ENCODE measurements at regions not wholly inside any gene's neighbourhood (a gene's known extent, or its start where the extent isn't known, plus 50 kb on each side); places are given as distances from the start of the nearest gene placed in this dataset.

- Histone ChIP-seq H3K9me3 (ENCODE audit: control insufficient read depth, low read depth, low read length) (no peaks in the 10 kb centered on the region), H3K36me3 (ENCODE audit: control insufficient read depth in 2 of 2, extremely low read depth in 1 of 2, insufficient read depth in 2 of 2, low read length in 2 of 2) (no peaks in the 10 kb centered on the region), H3K4me3 (ENCODE audit: control insufficient read depth in 2 of 3, extremely low read depth in 1 of 3, insufficient read depth in 2 of 3, low read depth in 1 of 3, low read length in 3 of 3) (no peak overlapping the region), H3K27ac (ENCODE audit: control insufficient read depth, insufficient read depth, low read length) (no peak overlapping the region), H3K4me2 (ENCODE audit: control insufficient read depth, extremely low read depth, insufficient read depth, low read depth, low read length) (no peak overlapping the region), H3K79me2 (ENCODE audit: control insufficient read depth, insufficient read depth, low read length) (no peaks in the 10 kb centered on the region), H3K9me1 (ENCODE audit: control insufficient read depth, extremely low read depth, insufficient read depth, low read length) (no peaks in the 10 kb centered on the region), H2AFZ (ENCODE audit: control insufficient read depth, low read length) (no peak overlapping the region), H4K20me1 (ENCODE audit: control insufficient read depth, extremely low read depth, insufficient read depth, low read length) (no peaks in the 10 kb centered on the region), H3K9ac (ENCODE audit: control insufficient read depth, extremely low read depth, insufficient read depth, low read length) (no peak overlapping the region), H3K27me3 (ENCODE audit: control insufficient read depth, extremely low read depth, insufficient read depth, low read length) (no peaks in the 10 kb centered on the region), H3K4me1 (ENCODE audit: control insufficient read depth, extremely low read depth, insufficient read depth, low read length) (no peaks in the 10 kb centered on the region)
- TF ChIP-seq CTCF (optimal IDR thresholded peaks at IDR 0.05 in 1 of 3, IDR thresholded peaks at IDR 0.05 in 1 of 3, conservative IDR thresholded peaks at IDR 0.05 in 1 of 3; ENCODE audit: extremely low read depth in 1 of 3, insufficient read depth in 2 of 3, low read length in 3 of 3) (no peak), EZH2 (IDR thresholded peaks at IDR 0.05; ENCODE audit: low read length) (no peak)
- DNase-seq (ENCODE audit: low read depth, low spot score) (no peak), FAIRE-seq (no peak)
- dilution Hi-C loops (cut with MboI; ENCODE audit: extremely low pct_ligation_motif_present, low sequenced_read_pairs): no loop called here
Measured at GRCh38 chr2:83238111-83238510, 1221.0 kb downstream of the SUCLG1 start.

GRCh38 chr2:83234246-83234645, 1224.8 kb downstream of the SUCLG1 start:
- Histone ChIP-seq H3K9ac (ENCODE audit: control insufficient read depth, extremely low read depth, insufficient read depth, low read length) (no peak overlapping the region), H3K4me1 (ENCODE audit: control insufficient read depth, extremely low read depth, insufficient read depth, low read length) (no peaks in the 10 kb centered on the region), H3K4me3 (ENCODE audit: control insufficient read depth in 2 of 3, extremely low read depth in 1 of 3, insufficient read depth in 2 of 3, low read depth in 1 of 3, low read length in 3 of 3) (no peak overlapping the region), H3K36me3 (ENCODE audit: control insufficient read depth in 2 of 2, extremely low read depth in 1 of 2, insufficient read depth in 2 of 2, low read length in 2 of 2) (no peaks in the 10 kb centered on the region), H4K20me1 (ENCODE audit: control insufficient read depth, extremely low read depth, insufficient read depth, low read length) (no peaks in the 10 kb centered on the region), H3K9me3 (ENCODE audit: control insufficient read depth, low read depth, low read length) (no peaks in the 10 kb centered on the region), H3K4me2 (ENCODE audit: control insufficient read depth, extremely low read depth, insufficient read depth, low read depth, low read length) (no peak overlapping the region), H3K27ac (ENCODE audit: control insufficient read depth, insufficient read depth, low read length) (no peak overlapping the region), H3K79me2 (ENCODE audit: control insufficient read depth, insufficient read depth, low read length) (no peaks in the 10 kb centered on the region), H2AFZ (ENCODE audit: control insufficient read depth, low read length) (no peak overlapping the region), H3K9me1 (ENCODE audit: control insufficient read depth, extremely low read depth, insufficient read depth, low read length) (no peaks in the 10 kb centered on the region), H3K27me3 (ENCODE audit: control insufficient read depth, extremely low read depth, insufficient read depth, low read length) (no peaks in the 10 kb centered on the region)
- FAIRE-seq: no peak
- dilution Hi-C loops (cut with MboI; ENCODE audit: extremely low pct_ligation_motif_present, low sequenced_read_pairs): no loop called here
- no peak for TF ChIP-seq EZH2 (IDR thresholded peaks at IDR 0.05; ENCODE audit: low read length)
- DNase-seq (ENCODE audit: low read depth, low spot score): no peak

GRCh38 chr2:83233781-83234180, 1225.3 kb downstream of the SUCLG1 start:
- FAIRE-seq: no peak
- no peaks in the 10 kb centered on the region for H3K27me3 ChIP-seq (ENCODE audit: control insufficient read depth, extremely low read depth, insufficient read depth, low read length)
- TF ChIP-seq EZH2 (IDR thresholded peaks at IDR 0.05; ENCODE audit: low read length) (no peak), CTCF (optimal IDR thresholded peaks at IDR 0.05 in 1 of 3, IDR thresholded peaks at IDR 0.05 in 1 of 3, conservative IDR thresholded peaks at IDR 0.05 in 1 of 3; ENCODE audit: extremely low read depth in 1 of 3, insufficient read depth in 2 of 3, low read length in 3 of 3) (no peak)
- H3K9me1 ChIP-seq (ENCODE audit: control insufficient read depth, extremely low read depth, insufficient read depth, low read length): no peaks in the 10 kb centered on the region
- dilution Hi-C loops (cut with MboI; ENCODE audit: extremely low pct_ligation_motif_present, low sequenced_read_pairs): no loop called here
- no peaks in the 10 kb centered on the region for H3K4me1 ChIP-seq (ENCODE audit: control insufficient read depth, extremely low read depth, insufficient read depth, low read length)
- no peaks in the 10 kb centered on the region for H4K20me1 ChIP-seq (ENCODE audit: control insufficient read depth, extremely low read depth, insufficient read depth, low read length)
- H3K4me3 ChIP-seq (ENCODE audit: control insufficient read depth in 2 of 3, extremely low read depth in 1 of 3, insufficient read depth in 2 of 3, low read depth in 1 of 3, low read length in 3 of 3): no peak overlapping the region
- no peak for DNase-seq (ENCODE audit: low read depth, low spot score)
- H3K9me3 ChIP-seq (ENCODE audit: control insufficient read depth, low read depth, low read length): no peaks in the 10 kb centered on the region
- H2AFZ ChIP-seq (ENCODE audit: control insufficient read depth, low read length): no peak overlapping the region
- no peaks in the 10 kb centered on the region for H3K79me2 ChIP-seq (ENCODE audit: control insufficient read depth, insufficient read depth, low read length)
- H3K4me2 ChIP-seq (ENCODE audit: control insufficient read depth, extremely low read depth, insufficient read depth, low read depth, low read length): no peak overlapping the region
- H3K36me3 ChIP-seq (ENCODE audit: control insufficient read depth in 2 of 2, extremely low read depth in 1 of 2, insufficient read depth in 2 of 2, low read length in 2 of 2): no peaks in the 10 kb centered on the region
- no peak overlapping the region for H3K9ac ChIP-seq (ENCODE audit: control insufficient read depth, extremely low read depth, insufficient read depth, low read length)
- no peak overlapping the region for H3K27ac ChIP-seq (ENCODE audit: control insufficient read depth, insufficient read depth, low read length)
